Upper lobe of left lung (tissue), 4 donors: ENCODE measurements at regions not wholly inside any gene's neighbourhood (a gene's known extent, or its start where the extent isn't known, plus 50 kb on each side); places are given as distances from the start of the nearest gene placed in this dataset.
"Not testable (repeated sequence)": the region's sequence is repeated elsewhere in the genome, so short reads cannot be mapped to it uniquely, and the experiment has no call there.

Experiments used
- POLR2A ChIP-seq, 4 donors: fragments of 450-650 bp; IDR thresholded peaks; one replicate each; pipeline ENCODE4 v1.5.1; 2016 to 2017; ENCODE audit warnings: antibody characterized with exemption in 4 of 4, mild to moderate bottlenecking in 2 of 4
- POLR2AphosphoS5 ChIP-seq, 2 donors: sonication (generic); formaldehyde crosslinking; IDR thresholded peaks; one replicate each; pipeline ENCODE4 v1.5.1; 2017; ENCODE audit warnings: antibody characterized with exemption in 2 of 2
- TF ChIP-seq, protein P1 (sequence below), 6 experiments: fragments of 450-650 bp in 4 of 6; fragments of 200-600 bp in 2 of 6; sonication (generic) in 2 of 6; IDR thresholded peaks; one replicate each; pipeline ENCODE4 v1.5.1; 2016 to 2019; ENCODE audit warnings: antibody characterized with exemption in 6 of 6

DNA sequence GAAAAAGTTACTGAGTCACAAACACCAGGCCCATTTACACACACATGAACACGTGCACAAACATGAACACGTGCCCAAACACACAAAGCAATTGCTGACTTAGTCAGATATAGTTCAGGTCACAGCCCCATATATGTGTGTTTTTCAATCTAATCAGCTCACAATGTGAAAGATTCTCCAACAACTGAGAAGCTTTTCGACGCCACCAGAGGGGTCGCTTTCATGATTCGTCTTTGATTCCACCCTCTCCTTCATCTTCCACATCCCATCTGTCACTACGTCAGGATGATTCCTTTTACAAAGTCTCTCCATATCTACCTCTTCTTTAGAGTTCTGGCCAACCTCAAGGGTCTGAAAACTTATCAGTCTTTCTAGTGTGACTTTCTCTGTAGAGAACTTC, 188.7 kb upstream of the LRRC61 start:
- not testable (repeated sequence) for TF ChIP-seq POLR2AphosphoS5, POLR2A (IDR thresholded peaks at IDR 0.05)
- TF ChIP-seq, protein P1, sequence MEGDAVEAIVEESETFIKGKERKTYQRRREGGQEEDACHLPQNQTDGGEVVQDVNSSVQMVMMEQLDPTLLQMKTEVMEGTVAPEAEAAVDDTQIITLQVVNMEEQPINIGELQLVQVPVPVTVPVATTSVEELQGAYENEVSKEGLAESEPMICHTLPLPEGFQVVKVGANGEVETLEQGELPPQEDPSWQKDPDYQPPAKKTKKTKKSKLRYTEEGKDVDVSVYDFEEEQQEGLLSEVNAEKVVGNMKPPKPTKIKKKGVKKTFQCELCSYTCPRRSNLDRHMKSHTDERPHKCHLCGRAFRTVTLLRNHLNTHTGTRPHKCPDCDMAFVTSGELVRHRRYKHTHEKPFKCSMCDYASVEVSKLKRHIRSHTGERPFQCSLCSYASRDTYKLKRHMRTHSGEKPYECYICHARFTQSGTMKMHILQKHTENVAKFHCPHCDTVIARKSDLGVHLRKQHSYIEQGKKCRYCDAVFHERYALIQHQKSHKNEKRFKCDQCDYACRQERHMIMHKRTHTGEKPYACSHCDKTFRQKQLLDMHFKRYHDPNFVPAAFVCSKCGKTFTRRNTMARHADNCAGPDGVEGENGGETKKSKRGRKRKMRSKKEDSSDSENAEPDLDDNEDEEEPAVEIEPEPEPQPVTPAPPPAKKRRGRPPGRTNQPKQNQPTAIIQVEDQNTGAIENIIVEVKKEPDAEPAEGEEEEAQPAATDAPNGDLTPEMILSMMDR (IDR thresholded peaks at IDR 0.05): not testable (repeated sequence)
